SK-N-MC (cell line): ENCODE measurements at regions not wholly inside any gene's neighbourhood (a gene's known extent, or its start where the extent isn't known, plus 50 kb on each side); places are given as distances from the start of the nearest gene placed in this dataset.
"Not testable (repeated sequence)": the region's sequence is repeated elsewhere in the genome, so short reads cannot be mapped to it uniquely, and the experiment has no call there.

ENCODE experiments used
- DNase-seq: peaks from one replicate; pipeline ENCODE4 v3.0.0-alpha.2; 2011; ENCODE audit warnings: low read depth, low spot score
- H3K27ac ChIP-seq: fragments of 200-600 bp; sonication (generic); 2 replicates; pipeline ENCODE4 v1.5.1; 2016; ENCODE audit warnings: mixed run types
- H3K36me3 ChIP-seq: fragments of 200-600 bp; sonication (generic); 2 replicates; pipeline ENCODE4 v1.6.1; 2017; ENCODE audit warnings: antibody characterized with exemption, low read length, mixed read lengths; ENCODE audit not compliant: insufficient read depth
- H3K4me3 ChIP-seq: fragments of 200-600 bp; sonication (generic); 2 replicates; pipeline ENCODE4 v1.5.1; 2016
- H3K9ac ChIP-seq: fragments of 200-600 bp; sonication (generic); 2 replicates; pipeline ENCODE4 v1.8.0; 2017; ENCODE audit warnings: mixed run types, mixed read lengths; ENCODE audit not compliant: insufficient read length
- H3K9me3 ChIP-seq: fragments of 200-600 bp; sonication (generic); 2 replicates; pipeline ENCODE4 v1.6.1; 2017; ENCODE audit warnings: low read depth, mild to moderate bottlenecking, antibody characterized with exemption, low read length, moderate library complexity, mixed read lengths
- EZH2 ChIP-seq: fragments of 200-600 bp; sonication (generic); IDR thresholded peaks from one replicate; pipeline ENCODE4 v1.6.1; 2017; ENCODE audit warnings: antibody characterized with exemption
- FOXP2 ChIP-seq: optimal IDR thresholded peaks from 2 replicates; pipeline ENCODE3; 2011; ENCODE audit warnings: mild to moderate bottlenecking, moderate library complexity; ENCODE audit not compliant: insufficient read depth; ENCODE audit errors: extremely low read length, control extremely low read depth
- POLR2AphosphoS5 ChIP-seq: IDR thresholded peaks from 2 replicates; pipeline ENCODE4 v1.6.1; 2012; ENCODE audit warnings: mild to moderate bottlenecking, low read depth, low read length, borderline replicate concordance

DNA sequence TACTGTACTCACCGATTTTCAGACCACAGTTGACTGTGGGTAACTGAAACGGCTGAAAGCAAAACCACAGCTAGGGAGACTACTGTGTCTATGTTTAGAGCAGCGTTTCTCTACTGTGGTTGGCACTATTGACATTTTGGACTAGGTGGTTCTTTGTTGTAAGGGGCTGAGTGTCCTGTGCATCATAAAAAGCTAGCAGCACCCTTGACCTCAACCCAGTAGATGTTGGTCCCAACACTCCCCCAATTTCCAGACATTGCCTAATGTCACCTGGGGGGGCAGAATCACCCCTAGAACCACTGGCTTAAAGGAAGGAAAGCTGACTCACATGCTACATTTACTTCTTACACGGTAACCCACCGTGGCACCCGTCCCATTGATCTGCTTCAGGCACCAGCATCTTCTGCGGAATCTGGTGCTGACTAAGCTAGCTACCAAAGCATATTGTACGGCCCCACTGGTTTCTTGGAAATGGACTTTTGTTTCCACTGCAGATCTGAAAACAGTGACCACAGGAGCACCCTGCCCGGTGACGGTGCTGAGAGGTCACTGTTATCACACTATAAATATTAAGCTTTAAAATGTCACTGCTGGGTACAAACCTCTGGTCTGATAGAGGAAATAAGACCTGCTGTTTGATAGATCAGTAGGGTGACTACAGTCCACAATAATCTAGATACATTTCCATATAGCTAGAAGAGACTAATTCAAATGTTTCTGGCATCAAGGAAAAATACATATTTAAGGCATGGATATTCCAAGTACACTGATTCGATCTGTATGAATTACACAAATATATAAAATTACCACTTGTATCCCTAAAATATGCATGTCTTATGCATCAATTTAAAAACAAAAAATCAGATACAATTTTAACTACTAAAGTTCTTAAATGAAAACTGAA lies 151.4 kb downstream of the HSD17B3 start:
- no peaks in the 10 kb centered on the region for H3K9me3 ChIP-seq
- H3K4me3 ChIP-seq, result no peak overlapping the region
- TF ChIP-seq EZH2 (no peak), POLR2AphosphoS5 (no peak), FOXP2 (no peak)
- H3K9ac ChIP-seq, result no peak overlapping the region
- no peaks in the 10 kb centered on the region for H3K36me3 ChIP-seq
- no peak overlapping the region for H3K27ac ChIP-seq
- DNase-seq, result no peak

DNA sequence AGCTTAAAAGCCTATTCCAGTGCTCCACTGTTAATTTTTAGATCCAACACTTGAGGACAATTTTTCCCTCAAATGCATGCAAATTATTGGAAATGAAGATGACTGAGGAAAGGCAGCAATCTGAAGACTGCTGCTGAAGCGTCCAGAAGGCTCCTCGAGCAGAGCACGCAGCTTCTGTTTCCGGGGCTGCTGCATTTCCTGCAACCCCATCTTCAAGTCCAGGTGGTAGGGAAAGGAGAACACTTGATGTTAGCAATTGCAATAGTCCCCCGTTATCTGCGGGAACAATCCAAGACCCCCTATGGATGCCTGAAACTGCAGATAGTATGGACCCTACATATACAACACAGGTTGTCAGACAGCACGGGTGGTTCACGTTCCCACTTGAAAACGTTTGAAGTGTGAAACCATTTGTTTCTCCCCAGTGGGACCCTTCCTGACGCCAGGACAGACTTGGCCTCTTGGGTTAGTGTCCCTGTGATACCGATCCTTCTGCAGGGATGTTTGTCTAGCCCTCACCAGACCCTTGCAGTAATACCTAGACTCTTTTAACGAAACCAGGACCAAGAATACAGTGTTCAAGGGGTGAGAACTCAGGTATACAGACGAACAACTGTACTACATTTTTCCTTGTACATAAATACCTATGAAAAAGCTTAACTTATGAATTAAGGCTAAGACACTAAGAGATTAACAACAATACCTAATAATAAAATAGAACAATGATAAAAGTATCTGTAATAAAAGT lies 152.3 kb downstream of the HSD17B3 start:
- Histone ChIP-seq H3K9me3 (no peaks in the 10 kb centered on the region), H3K4me3 (no peak overlapping the region), H3K9ac (no peak overlapping the region), H3K36me3 (no peaks in the 10 kb centered on the region), H3K27ac (no peak overlapping the region)
- TF ChIP-seq EZH2 (no peak), POLR2AphosphoS5 (no peak), FOXP2 (no peak)
- no peak for DNase-seq

DNA sequence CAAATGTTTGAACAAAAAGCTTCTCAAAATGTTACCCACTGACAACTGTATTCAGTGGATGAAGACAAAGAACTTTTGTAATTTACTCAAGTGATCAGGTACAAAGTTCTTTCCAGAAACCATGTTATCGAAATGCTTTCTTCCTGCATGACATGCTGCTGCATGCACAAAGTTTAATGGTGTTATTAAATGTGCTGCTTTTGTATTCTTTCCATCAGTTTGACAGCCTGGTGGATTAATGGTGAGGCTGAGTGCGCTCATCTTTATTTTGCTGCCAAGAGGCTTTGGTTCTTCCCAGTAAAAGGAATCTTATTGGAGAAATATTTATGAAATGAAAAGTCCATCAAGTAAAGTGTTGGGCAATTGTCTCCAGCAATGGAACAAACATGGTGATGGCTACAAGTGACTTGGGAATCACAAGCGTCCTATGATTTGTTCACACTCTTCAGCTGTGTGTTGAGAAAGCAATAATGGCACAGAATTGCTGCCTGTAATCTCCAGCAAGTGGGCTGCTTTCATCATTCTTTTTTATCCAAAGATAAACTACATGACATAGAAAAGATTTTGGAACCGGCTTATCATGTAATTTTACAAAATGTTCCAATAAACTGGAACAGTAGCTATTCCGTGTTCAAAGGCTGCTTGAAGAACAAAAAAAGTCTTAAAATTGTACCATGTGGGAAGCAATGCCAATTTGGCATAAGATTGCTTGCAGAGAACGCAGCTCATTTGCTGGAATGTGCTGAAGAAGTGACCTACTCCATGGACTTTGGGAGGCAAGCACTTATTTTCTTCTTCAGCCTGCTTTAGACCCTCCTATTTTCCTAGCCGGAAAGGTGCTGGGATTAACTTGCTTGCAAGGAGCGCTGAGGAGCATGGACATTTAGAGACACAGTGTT lies 153.1 kb downstream of the HSD17B3 start:
- no peak for DNase-seq
- no peak for TF ChIP-seq FOXP2
- TF ChIP-seq POLR2AphosphoS5, result no peak
- TF ChIP-seq EZH2, result no peak
- H3K27ac ChIP-seq, result no peak overlapping the region
- H3K4me3 ChIP-seq, result no peak overlapping the region
- no peaks in the 10 kb centered on the region for H3K9me3 ChIP-seq
- H3K9ac ChIP-seq, result no peak overlapping the region
- H3K36me3 ChIP-seq, result no peaks in the 10 kb centered on the region

DNA sequence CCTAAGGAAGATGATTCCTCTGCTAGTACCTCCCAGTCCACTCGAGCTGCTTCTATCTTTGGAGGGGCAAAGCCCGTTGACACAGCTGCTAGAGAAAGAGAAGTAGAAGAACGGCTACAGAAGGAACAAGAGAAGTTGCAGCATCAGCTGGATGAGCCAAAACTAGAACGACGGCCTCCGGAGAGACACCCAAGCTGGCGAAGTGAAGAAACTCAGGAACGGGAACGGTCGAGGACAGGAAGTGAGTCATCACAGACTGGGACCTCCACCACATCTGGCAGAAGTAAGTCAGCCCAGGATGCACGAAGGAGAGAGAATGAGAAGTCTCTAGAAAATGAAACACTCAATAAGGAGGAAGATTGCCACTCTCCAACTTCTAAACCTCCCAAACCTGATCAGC lies 154.9 kb downstream of the HSD17B3 start:
- not testable (repeated sequence) for H3K36me3 ChIP-seq, H3K9me3 ChIP-seq, H3K27ac ChIP-seq, H3K4me3 ChIP-seq, H3K9ac ChIP-seq, DNase-seq

- no peak for TF ChIP-seq POLR2AphosphoS5
- no peak for TF ChIP-seq FOXP2
- no peak for TF ChIP-seq EZH2
Measured at GRCh38 chr9:96141666-96142065, 160.3 kb downstream of the HSD17B3 start.

DNA sequence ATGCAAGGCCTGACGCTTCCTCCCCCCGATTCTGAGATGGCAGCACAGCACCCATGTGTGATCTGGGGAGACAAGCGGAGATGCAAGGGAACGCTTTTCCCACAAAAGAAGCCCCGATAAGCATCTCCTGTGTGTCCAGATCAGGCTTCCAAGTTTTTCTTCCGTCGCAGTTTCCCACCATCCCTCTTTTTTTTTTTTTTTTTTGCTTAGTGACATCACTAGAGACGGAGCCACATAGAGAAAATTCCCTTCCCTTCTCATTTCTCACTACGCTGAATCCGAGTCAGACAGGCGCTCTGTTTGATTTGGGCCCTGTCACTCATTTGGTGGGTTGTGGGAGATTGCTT lies 160.9 kb downstream of the HSD17B3 start:
- no peak overlapping the region for H3K27ac ChIP-seq
- no peaks in the 10 kb centered on the region for H3K9me3 ChIP-seq
- no peak overlapping the region for H3K9ac ChIP-seq
- no peak for TF ChIP-seq FOXP2
- no peak for TF ChIP-seq POLR2AphosphoS5
- TF ChIP-seq EZH2, result no peak
- H3K4me3 ChIP-seq, result no peak overlapping the region
- DNase-seq, result no peak
- H3K36me3 ChIP-seq, result no peaks in the 10 kb centered on the region

More at GRCh38 chr9:96141666-96142065, 160.3 kb downstream of the HSD17B3 start:
- H3K9ac ChIP-seq, result no peak overlapping the region
- H3K27ac ChIP-seq, result no peak overlapping the region
- DNase-seq, result no peak
- H3K4me3 ChIP-seq, result no peak overlapping the region
- no peaks in the 10 kb centered on the region for H3K9me3 ChIP-seq
- H3K36me3 ChIP-seq, result no peaks in the 10 kb centered on the region

DNA sequence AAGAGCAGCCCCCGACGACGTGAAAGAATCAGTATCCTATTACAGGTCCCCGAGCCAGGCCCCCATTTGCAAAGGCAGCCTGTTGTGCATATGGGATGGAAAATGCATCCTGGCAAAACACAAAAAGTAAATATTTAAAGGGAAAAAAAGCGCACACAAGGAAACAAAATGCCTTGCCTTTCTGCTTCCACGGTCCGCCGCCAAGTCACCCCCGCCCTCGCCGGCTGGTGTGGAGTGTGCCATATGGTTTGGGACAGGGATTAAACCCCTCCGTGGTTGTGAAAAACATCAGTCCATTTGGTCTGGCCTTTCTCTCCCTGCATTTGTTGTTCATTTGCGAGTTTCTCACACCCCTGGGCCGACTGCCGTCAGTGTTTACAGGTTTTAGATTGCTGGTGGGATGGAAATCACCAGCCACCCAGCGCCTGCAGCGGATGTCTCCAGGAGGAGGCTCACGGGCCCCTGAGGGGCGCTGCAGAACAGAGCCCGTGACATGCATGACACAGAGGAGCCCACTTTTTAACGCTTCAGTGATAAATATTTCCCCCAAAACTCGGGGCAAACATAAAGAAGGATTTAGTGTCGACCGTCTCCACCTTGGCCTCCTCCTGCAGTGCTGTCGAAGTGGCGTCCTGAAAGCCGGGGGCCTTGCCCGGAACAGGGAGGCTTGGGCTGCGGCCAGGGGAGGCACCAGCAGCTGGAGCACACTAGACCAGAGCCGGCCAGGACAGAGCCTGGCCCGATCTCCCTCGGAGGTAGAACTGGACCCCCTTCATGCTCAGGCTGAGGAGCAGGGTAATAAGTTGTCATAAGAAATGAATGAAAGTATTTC lies 161.5 kb downstream of the HSD17B3 start:
- Histone ChIP-seq H3K36me3 (no peaks in the 10 kb centered on the region), H3K9ac (no peak overlapping the region), H3K4me3 (no peak overlapping the region), H3K27ac (no peak overlapping the region), H3K9me3 (no peaks in the 10 kb centered on the region)
- no peak for TF ChIP-seq FOXP2
- no peak for TF ChIP-seq POLR2AphosphoS5
- no peak for TF ChIP-seq EZH2
- DNase-seq, result no peak
